Thoracic aorta (tissue), 2 donors: ENCODE measurements at regions not wholly inside any gene's neighbourhood (a gene's known extent, or its start where the extent isn't known, plus 50 kb on each side); places are given as distances from the start of the nearest gene placed in this dataset.
A peak's percentile ranks its signal among the peaks of the same experiment; 100 is the strongest.

Experiments used
- ATAC-seq: fragments of 150-250 bp; one replicate; pipeline ENCODE4 v1.8.0; 2017; ENCODE audit warnings: low read depth; ENCODE audit not compliant: insufficient number of reproducible peaks, low FRiP score
- DNase-seq: peaks from one replicate; pipeline ENCODE4 v3.0.0-alpha.2; 2020; ENCODE audit warnings: low spot score
- H3K27ac ChIP-seq, 2 donors: fragments of 200-600 bp; sonication (generic); 1 replicate in 1 of 2; 2 replicates in 1 of 2; pipeline ENCODE4 v1.5.1; 2016; ENCODE audit warnings: mild to moderate bottlenecking in 2 of 2, moderate library complexity in 2 of 2
- H3K27me3 ChIP-seq: fragments of 200-600 bp; sonication (generic); replicated peaks from 2 replicates; pipeline ENCODE4 v1.6.0; 2016; ENCODE audit warnings: mild to moderate bottlenecking; ENCODE audit not compliant: insufficient read depth
- H3K36me3 ChIP-seq: fragments of 200-600 bp; sonication (generic); one replicate; pipeline ENCODE4 v1.5.1; 2016
- H3K4me1 ChIP-seq, 2 donors: fragments of 200-600 bp; sonication (generic); 1 replicate in 1 of 2; 2 replicates in 1 of 2; pipeline versions ENCODE4 v1.5.1 to v1.6.0; 2016; ENCODE audit warnings: low read depth in 2 of 2, mild to moderate bottlenecking in 1 of 2; ENCODE audit not compliant: control insufficient read depth in 1 of 2
- H3K4me3 ChIP-seq: fragments of 200-600 bp; sonication (generic); 2 replicates; pipeline ENCODE4 v1.5.1; 2016; ENCODE audit warnings: mild to moderate bottlenecking
- H3K9me3 ChIP-seq: fragments of 200-600 bp; sonication (generic); 2 replicates; pipeline ENCODE4 v1.5.1; 2016
- TF ChIP-seq, protein P1 (sequence below): fragments of 200-600 bp; sonication (generic); IDR thresholded peaks from one replicate; pipeline ENCODE4 v1.5.1; 2019; ENCODE audit warnings: antibody characterized with exemption

DNA sequence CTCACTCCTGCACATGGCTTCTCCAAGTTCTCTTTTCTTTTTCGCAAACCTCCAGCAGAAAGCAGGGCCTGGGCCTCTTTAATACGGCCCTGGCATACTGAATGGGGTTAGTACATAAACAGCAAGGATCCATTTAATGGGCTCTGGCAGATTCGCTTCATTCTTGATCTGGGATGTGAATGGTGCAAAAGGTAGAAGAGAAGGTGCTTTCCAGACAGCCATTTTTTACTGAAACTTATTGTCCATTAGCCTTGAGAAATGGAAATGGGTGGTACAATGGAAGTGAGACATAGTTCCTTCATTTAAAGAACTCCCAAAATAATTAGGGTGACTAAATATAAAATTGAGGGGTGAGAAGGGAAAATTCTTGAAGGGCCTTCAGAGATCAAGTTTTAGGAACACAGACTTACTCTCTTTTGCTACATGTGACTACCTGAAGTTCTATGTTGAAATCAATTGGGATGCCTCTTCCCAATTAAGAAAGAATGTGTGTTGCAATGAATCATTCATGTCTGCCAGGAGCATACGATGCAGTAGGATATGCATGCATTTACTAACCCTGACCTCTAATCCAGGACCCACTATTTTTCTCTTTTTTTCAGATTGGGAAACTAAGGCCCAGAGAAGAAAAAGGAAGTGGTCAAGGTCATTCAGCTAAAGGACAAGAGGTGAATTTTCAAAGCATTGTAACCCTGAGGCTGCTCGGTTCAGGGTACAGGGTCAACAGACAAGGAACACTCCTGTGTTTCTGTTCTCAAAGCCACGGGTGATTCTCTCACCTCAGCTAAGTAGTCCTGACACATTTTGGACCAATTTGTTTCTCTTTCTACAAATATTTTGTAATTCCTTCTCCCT lies 144.1 kb downstream of the BBOX1 start:
- no peak overlapping the region for H3K27ac ChIP-seq
- DNase-seq (no peak), ATAC-seq (no peak)
- TF ChIP-seq, protein P1, sequence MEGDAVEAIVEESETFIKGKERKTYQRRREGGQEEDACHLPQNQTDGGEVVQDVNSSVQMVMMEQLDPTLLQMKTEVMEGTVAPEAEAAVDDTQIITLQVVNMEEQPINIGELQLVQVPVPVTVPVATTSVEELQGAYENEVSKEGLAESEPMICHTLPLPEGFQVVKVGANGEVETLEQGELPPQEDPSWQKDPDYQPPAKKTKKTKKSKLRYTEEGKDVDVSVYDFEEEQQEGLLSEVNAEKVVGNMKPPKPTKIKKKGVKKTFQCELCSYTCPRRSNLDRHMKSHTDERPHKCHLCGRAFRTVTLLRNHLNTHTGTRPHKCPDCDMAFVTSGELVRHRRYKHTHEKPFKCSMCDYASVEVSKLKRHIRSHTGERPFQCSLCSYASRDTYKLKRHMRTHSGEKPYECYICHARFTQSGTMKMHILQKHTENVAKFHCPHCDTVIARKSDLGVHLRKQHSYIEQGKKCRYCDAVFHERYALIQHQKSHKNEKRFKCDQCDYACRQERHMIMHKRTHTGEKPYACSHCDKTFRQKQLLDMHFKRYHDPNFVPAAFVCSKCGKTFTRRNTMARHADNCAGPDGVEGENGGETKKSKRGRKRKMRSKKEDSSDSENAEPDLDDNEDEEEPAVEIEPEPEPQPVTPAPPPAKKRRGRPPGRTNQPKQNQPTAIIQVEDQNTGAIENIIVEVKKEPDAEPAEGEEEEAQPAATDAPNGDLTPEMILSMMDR: no peak
- no peaks in the 10 kb centered on the region for H3K36me3 ChIP-seq
- H3K9me3 ChIP-seq: no peaks in the 10 kb centered on the region
- H3K4me3 ChIP-seq: no peak overlapping the region
- H3K4me1 ChIP-seq: no peaks in the 10 kb centered on the region
- no peaks in the 10 kb centered on the region for H3K27me3 ChIP-seq

- Histone ChIP-seq H3K27ac (no peak overlapping the region), H3K4me1 (no peaks in the 10 kb centered on the region), H3K36me3 (no peaks in the 10 kb centered on the region), H3K27me3 (no peaks in the 10 kb centered on the region), H3K4me3 (no peak overlapping the region), H3K9me3 (no peaks in the 10 kb centered on the region)
- ATAC-seq (no peak), DNase-seq (no peak)
- TF ChIP-seq, protein P1: peak; percentile 78
Observed at GRCh38 chr11:27183672-27184457, 143.2 kb downstream of the BBOX1 start.

DNA sequence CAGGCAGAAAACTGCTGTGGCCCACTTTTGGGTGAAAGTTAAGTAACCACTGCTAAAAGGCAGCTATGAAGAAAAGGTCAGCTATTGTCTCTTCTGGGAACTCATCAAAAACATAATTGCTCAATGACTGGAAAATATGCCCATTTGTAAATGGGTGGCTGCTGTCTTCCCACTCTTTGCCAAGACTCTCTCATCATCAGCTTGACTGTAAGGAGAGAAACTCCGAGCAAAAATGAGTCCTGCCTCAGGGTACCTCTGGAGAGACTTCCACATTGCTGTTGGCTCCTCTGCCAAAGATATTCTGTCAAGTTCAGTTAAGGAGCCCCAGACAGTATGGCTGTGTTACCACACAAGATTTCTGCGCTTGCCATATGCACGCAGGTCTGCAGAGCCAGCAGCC lies 138.7 kb downstream of the BBOX1 start:
- no peak overlapping the region for H3K27ac ChIP-seq
- H3K36me3 ChIP-seq: no peaks in the 10 kb centered on the region
- H3K4me3 ChIP-seq: no peak overlapping the region
- TF ChIP-seq, protein P1: no peak
- no peaks in the 10 kb centered on the region for H3K27me3 ChIP-seq
- ATAC-seq: no peak
- no peaks in the 10 kb centered on the region for H3K4me1 ChIP-seq
- H3K9me3 ChIP-seq: no peaks in the 10 kb centered on the region
- no peak for DNase-seq

DNA sequence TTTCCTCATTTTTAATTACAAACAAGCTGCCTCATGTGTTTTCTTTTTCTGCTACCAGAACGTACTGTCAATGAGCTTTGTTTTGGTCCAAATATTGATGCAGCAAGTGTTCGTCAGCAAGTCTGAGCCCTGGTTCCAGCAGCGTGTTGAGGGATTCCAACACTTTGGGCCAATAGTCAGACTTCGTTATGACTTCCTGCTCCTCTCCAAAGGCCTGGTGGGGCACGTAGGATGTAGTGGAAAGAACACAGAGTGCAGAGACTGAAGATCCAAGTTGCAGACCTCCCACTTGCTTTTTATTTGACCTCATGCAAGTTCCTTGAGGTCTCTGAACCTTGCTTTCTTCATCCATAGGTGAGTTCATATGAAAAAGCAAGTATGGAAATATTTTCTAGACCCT lies 138.2 kb downstream of the BBOX1 start:
- TF ChIP-seq, protein P1: no peak
- Histone ChIP-seq H3K4me3 (no peak overlapping the region), H3K27me3 (no peaks in the 10 kb centered on the region), H3K36me3 (no peaks in the 10 kb centered on the region), H3K27ac (no peak overlapping the region), H3K4me1 (no peaks in the 10 kb centered on the region), H3K9me3 (no peaks in the 10 kb centered on the region)
- no peak for DNase-seq
- ATAC-seq: no peak
